ENCODE measurements at regions not wholly inside any gene's neighbourhood (a gene's known extent, or its start where the extent isn't known, plus 50 kb on each side); places are given as distances from the start of the nearest gene placed in this dataset.

DNA sequence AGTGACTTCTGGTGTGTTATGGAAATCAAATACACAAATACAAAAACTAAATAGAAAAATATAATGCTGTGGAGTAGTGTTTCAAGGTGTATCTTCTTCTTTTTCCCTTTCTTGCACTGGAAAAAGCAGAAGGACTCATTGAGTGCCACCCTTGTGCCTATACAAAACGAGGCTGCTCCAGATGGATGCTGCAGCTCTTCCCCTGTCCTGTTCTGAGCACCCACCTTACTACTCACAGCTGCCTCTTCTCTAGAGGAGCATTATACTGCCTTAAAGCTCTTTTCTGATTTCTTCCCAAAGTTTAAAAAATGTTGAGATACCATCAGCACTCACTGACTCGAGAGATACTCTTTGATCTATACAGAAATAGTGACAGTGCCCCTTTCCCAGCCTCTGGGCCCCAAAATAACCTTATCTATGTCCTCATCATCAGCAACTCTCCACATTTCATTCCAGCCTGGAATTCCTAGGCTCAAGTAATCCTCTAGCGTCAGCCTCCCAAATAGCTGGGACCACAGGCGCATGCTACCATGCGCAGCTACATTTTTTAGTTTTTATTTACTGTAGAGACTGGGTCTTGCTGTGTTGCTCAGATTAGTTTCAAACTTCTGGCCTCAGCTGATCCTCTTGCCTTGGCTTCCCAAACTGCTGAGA, 1356.1 kb upstream of the NRXN1 start:
- TF ChIP-seq, protein P1, sequence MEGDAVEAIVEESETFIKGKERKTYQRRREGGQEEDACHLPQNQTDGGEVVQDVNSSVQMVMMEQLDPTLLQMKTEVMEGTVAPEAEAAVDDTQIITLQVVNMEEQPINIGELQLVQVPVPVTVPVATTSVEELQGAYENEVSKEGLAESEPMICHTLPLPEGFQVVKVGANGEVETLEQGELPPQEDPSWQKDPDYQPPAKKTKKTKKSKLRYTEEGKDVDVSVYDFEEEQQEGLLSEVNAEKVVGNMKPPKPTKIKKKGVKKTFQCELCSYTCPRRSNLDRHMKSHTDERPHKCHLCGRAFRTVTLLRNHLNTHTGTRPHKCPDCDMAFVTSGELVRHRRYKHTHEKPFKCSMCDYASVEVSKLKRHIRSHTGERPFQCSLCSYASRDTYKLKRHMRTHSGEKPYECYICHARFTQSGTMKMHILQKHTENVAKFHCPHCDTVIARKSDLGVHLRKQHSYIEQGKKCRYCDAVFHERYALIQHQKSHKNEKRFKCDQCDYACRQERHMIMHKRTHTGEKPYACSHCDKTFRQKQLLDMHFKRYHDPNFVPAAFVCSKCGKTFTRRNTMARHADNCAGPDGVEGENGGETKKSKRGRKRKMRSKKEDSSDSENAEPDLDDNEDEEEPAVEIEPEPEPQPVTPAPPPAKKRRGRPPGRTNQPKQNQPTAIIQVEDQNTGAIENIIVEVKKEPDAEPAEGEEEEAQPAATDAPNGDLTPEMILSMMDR (IDR thresholded peaks at IDR 0.05) = no peak
- no peak for TF ChIP-seq POLR2A (IDR thresholded peaks at IDR 0.05)

All from Peyer's patch (tissue), 4 donors.